ENCODE measurements at regions not wholly inside any gene's neighbourhood (a gene's known extent, or its start where the extent isn't known, plus 50 kb on each side); places are given as distances from the start of the nearest gene placed in this dataset.

GRCh38 chr15:62619526-62619925 lies 423.0 kb upstream of the TPM1 start:
- intact Hi-C loops (cut with DNase I): no loop called here
- no peak for DNase-seq

- intact Hi-C loops (cut with DNase I): no loop called here
- DNase-seq: no peak
These were observed 419.8 kb upstream of the TPM1 start for GRCh38 chr15:62622775-62623174.

- no peak for DNase-seq
These were observed 417.8 kb upstream of the TPM1 start for GRCh38 chr15:62624547-62625378.

GRCh38 chr15:62625429-62626033 lies 417.0 kb upstream of the TPM1 start:
- intact Hi-C loops (cut with DNase I): no loop called here
- peak in 8 of 10 donors; percentile 22 to 92 (median 62) for DNase-seq

More at GRCh38 chr15:62624547-62625378, 417.8 kb upstream of the TPM1 start:
- intact Hi-C loops (cut with DNase I): no loop called here

- intact Hi-C loops (cut with DNase I): no loop called here
- no peak for DNase-seq
These were observed 415.6 kb upstream of the TPM1 start for GRCh38 chr15:62626903-62627302.

GRCh38 chr15:62631076-62631724 lies 411.3 kb upstream of the TPM1 start:
- DNase-seq: no peak
- intact Hi-C loops (cut with DNase I): no loop called here

- intact Hi-C loops (cut with DNase I): no loop called here
- DNase-seq: no peak
These were observed 405.5 kb upstream of the TPM1 start for GRCh38 chr15:62636823-62637573.

GRCh38 chr15:62637574-62637897 lies 405.0 kb upstream of the TPM1 start:
- intact Hi-C loops (cut with DNase I): no loop called here
- no peak for DNase-seq

GRCh38 chr15:62637950-62638619 lies 404.5 kb upstream of the TPM1 start:
- no peak for DNase-seq
- intact Hi-C loops (cut with DNase I): no loop called here

GRCh38 chr15:62639432-62639831 lies 403.1 kb upstream of the TPM1 start:
- intact Hi-C loops (cut with DNase I): no loop called here
- DNase-seq: no peak

GRCh38 chr15:62639906-62640605 lies 402.5 kb upstream of the TPM1 start:
- intact Hi-C loops (cut with DNase I): loop anchor here (10.0 kb wide), 1 partner anchor 245 kb away; the partner anchor contains the start of gene TLN2
- no peak for DNase-seq

- intact Hi-C loops (cut with DNase I): loop anchor here (10.0 kb wide), 1 partner anchor 247 kb away; the partner anchor contains the start of gene TLN2
- no peak for DNase-seq
These were observed 400.7 kb upstream of the TPM1 start for GRCh38 chr15:62641825-62642224.

- intact Hi-C loops (cut with DNase I): loop anchor here (10.0 kb wide), 1 partner anchor 249 kb away; the partner anchor contains the start of gene TLN2
These were observed 399.0 kb upstream of the TPM1 start for GRCh38 chr15:62643572-62643971.

GRCh38 chr15:62644216-62644888 lies 398.2 kb upstream of the TPM1 start:
- no peak for DNase-seq
- intact Hi-C loops (cut with DNase I): loop anchor here (10.0 kb wide), 1 partner anchor 250 kb away; the partner anchor contains the start of gene TLN2

More at GRCh38 chr15:62643572-62643971, 399.0 kb upstream of the TPM1 start:
- DNase-seq: no peak

GRCh38 chr15:62644889-62645742 lies 397.4 kb upstream of the TPM1 start:
- no peak for DNase-seq
- intact Hi-C loops (cut with DNase I): loop anchor here (10.0 kb wide), 1 partner anchor 250 kb away; the partner anchor contains the start of gene TLN2

- DNase-seq: no peak
These were observed 395.2 kb upstream of the TPM1 start for GRCh38 chr15:62647202-62647842.

GRCh38 chr15:62647843-62648505 lies 394.6 kb upstream of the TPM1 start:
- no peak for DNase-seq
- intact Hi-C loops (cut with DNase I): loop anchor here (10.0 kb wide), 1 partner anchor 253 kb away; the partner anchor contains the start of gene TLN2

More at GRCh38 chr15:62647202-62647842, 395.2 kb upstream of the TPM1 start:
- intact Hi-C loops (cut with DNase I): loop anchor here (10.0 kb wide), 1 partner anchor 253 kb away; the partner anchor contains the start of gene TLN2

Measured in posterior cingulate gyrus (tissue), 11 donors.